ENCODE measurements at regions not wholly inside any gene's neighbourhood (a gene's known extent, or its start where the extent isn't known, plus 50 kb on each side); places are given as distances from the start of the nearest gene placed in this dataset.

- no peak for DNase-seq
Observed at GRCh38 chr10:30793093-30793492, 163.5 kb upstream of the LYZL2 start.

GRCh38 chr10:30792025-30792424, 162.5 kb upstream of the LYZL2 start:
- no peak for DNase-seq

GRCh38 chr10:30791197-30791611, 161.7 kb upstream of the LYZL2 start:
- DNase-seq, result no peak

- no peak for DNase-seq
Observed at GRCh38 chr10:30789806-30790205, 160.3 kb upstream of the LYZL2 start.

- no peak for DNase-seq
Observed at GRCh38 chr10:30788307-30788706, 158.8 kb upstream of the LYZL2 start.

GRCh38 chr10:30786906-30787305, 157.4 kb upstream of the LYZL2 start:
- no peak for DNase-seq

- DNase-seq, result no peak
Observed at GRCh38 chr10:30786131-30786530, 156.6 kb upstream of the LYZL2 start.

- DNase-seq, result no peak
Observed at GRCh38 chr10:30784897-30785605, 155.5 kb upstream of the LYZL2 start.

GRCh38 chr10:30784524-30784896, 155.0 kb upstream of the LYZL2 start:
- DNase-seq, result no peak

- no peak for DNase-seq
Observed at GRCh38 chr10:30783939-30784501, 154.5 kb upstream of the LYZL2 start.

GRCh38 chr10:30782537-30783461, 153.2 kb upstream of the LYZL2 start:
- DNase-seq, result no peak

GRCh38 chr10:30782157-30782536, 152.6 kb upstream of the LYZL2 start:
- DNase-seq, result no peak

- DNase-seq, result no peak
Observed at GRCh38 chr10:30781670-30782121, 152.1 kb upstream of the LYZL2 start.

- DNase-seq, result no peak
Observed at GRCh38 chr10:30778769-30779168, 149.2 kb upstream of the LYZL2 start.

- no peak for DNase-seq
Observed at GRCh38 chr10:30775779-30776591, 146.4 kb upstream of the LYZL2 start.

GRCh38 chr10:30774261-30774660, 144.7 kb upstream of the LYZL2 start:
- no peak for DNase-seq

GRCh38 chr10:30773501-30773900, 143.9 kb upstream of the LYZL2 start:
- DNase-seq, result no peak

GRCh38 chr10:30770816-30771215, 141.3 kb upstream of the LYZL2 start:
- DNase-seq, result no peak

GRCh38 chr10:30770229-30770628, 140.7 kb upstream of the LYZL2 start:
- DNase-seq, result no peak

GRCh38 chr10:30769361-30769760, 139.8 kb upstream of the LYZL2 start:
- DNase-seq, result no peak

- no peak for DNase-seq
Observed at GRCh38 chr10:30765616-30766015, 136.1 kb upstream of the LYZL2 start.

- no peak for DNase-seq
Observed at GRCh38 chr10:30765022-30765615, 135.6 kb upstream of the LYZL2 start.

- no peak for DNase-seq
Observed at GRCh38 chr10:30763918-30764317, 134.4 kb upstream of the LYZL2 start.
